CD14-positive monocyte (primary cell): ENCODE measurements at regions not wholly inside any gene's neighbourhood (a gene's known extent, or its start where the extent isn't known, plus 50 kb on each side); places are given as distances from the start of the nearest gene placed in this dataset.

Experiments
- DNase-seq, 3 donors: peaks; one replicate each; pipeline ENCODE4 v3.0.0-alpha.2; 2011 to 2022
- H2AFZ ChIP-seq: 2 replicates; pipeline ENCODE4 v1.6.0; 2012; ENCODE audit warnings: mild to moderate bottlenecking, low read depth, low read length, inconsistent platforms; ENCODE audit not compliant: insufficient read depth, poor library complexity, severe bottlenecking
- H3K27ac ChIP-seq, 2 donors: 1 replicate in 1 of 2; 2 replicates in 1 of 2; pipeline ENCODE4 v1.5.1; 2012 to 2013; ENCODE audit warnings: low read length in 2 of 2, control low read depth in 1 of 2, inconsistent platforms in 1 of 2, low read depth in 1 of 2, mild to moderate bottlenecking in 1 of 2
- H3K27me3 ChIP-seq, 2 donors: one replicate each; pipeline versions ENCODE4 v1.6.0 to v1.6.1; 2011 to 2013; ENCODE audit warnings: low read length in 2 of 2; ENCODE audit not compliant: control insufficient read depth in 2 of 2, insufficient read depth in 2 of 2
- H3K36me3 ChIP-seq, 2 donors: replicated peaks in 1 of 2; 1 replicate in 1 of 2; 2 replicates in 1 of 2; pipeline versions ENCODE4 v1.5.1 to v1.6.1; 2012 to 2013; ENCODE audit warnings: low read length in 2 of 2, control low read depth in 1 of 2, inconsistent platforms in 1 of 2, mild to moderate bottlenecking in 1 of 2; ENCODE audit not compliant: insufficient read depth in 2 of 2, control insufficient read depth in 1 of 2
- H3K4me1 ChIP-seq, 2 donors: 1 replicate in 1 of 2; 2 replicates in 1 of 2; pipeline versions ENCODE4 v1.5.1 to v1.6.1; 2012 to 2013; ENCODE audit warnings: low read length in 2 of 2, control low read depth in 1 of 2, inconsistent platforms in 1 of 2, mild to moderate bottlenecking in 1 of 2, moderate library complexity in 1 of 2; ENCODE audit not compliant: insufficient read depth in 2 of 2, control insufficient read depth in 1 of 2
- H3K4me2 ChIP-seq: replicated peaks from 2 replicates; pipeline ENCODE3; 2012; ENCODE audit warnings: low read length, moderate library complexity, mild to moderate bottlenecking; ENCODE audit not compliant: poor library complexity, severe bottlenecking; ENCODE audit errors: extremely low read depth
- H3K4me3 ChIP-seq, 3 experiments: fragments of 200-600 bp in 1 of 3; sonication (generic) in 1 of 3; replicated peaks in 1 of 3; 1 replicate in 2 of 3; 2 replicates in 1 of 3; pipeline ENCODE4 v1.5.1; 2011 to 2013; ENCODE audit warnings: low read length in 3 of 3, mild to moderate bottlenecking in 3 of 3, control low read depth in 2 of 3, low read depth in 2 of 3, inconsistent platforms in 1 of 3, moderate library complexity in 1 of 3
- H3K79me2 ChIP-seq: 2 replicates; pipeline ENCODE4 v1.6.0; 2012; ENCODE audit warnings: mild to moderate bottlenecking, control low read depth, inconsistent platforms, low read length, moderate library complexity; ENCODE audit not compliant: insufficient read depth
- H3K9ac ChIP-seq: 2 replicates; pipeline ENCODE4 v1.6.0; 2017; ENCODE audit warnings: low read length, mild to moderate bottlenecking; ENCODE audit not compliant: insufficient read depth, poor library complexity, severe bottlenecking
- H3K9me3 ChIP-seq, 2 donors: replicated peaks in 1 of 2; 1 replicate in 1 of 2; 2 replicates in 1 of 2; pipeline versions ENCODE4 v1.5.1 to v1.6.1; 2012 to 2013; ENCODE audit warnings: low read length in 2 of 2, control low read depth in 1 of 2; ENCODE audit not compliant: control insufficient read depth in 1 of 2, insufficient read depth in 1 of 2
- H4K20me1 ChIP-seq: 2 replicates; pipeline ENCODE4 v1.6.0; 2012; ENCODE audit warnings: mild to moderate bottlenecking, low read length, control low read depth, moderate library complexity; ENCODE audit not compliant: insufficient read depth
- H3K27ac Mint-ChIP-seq, 7 donors: one replicate each; pipeline ENCODE4 v1.8.0; 2020; ENCODE audit warnings: mild to moderate bottlenecking in 7 of 7, mixed read lengths in 7 of 7, moderate library complexity in 6 of 7, inconsistent platforms in 2 of 7
- H3K27me3 Mint-ChIP-seq, 3 donors: one replicate each; pipeline ENCODE4 v1.8.0; 2021 to 2022; ENCODE audit warnings: low read depth in 3 of 3, mild to moderate bottlenecking in 3 of 3, mixed read lengths in 3 of 3, moderate library complexity in 3 of 3, inconsistent platforms in 1 of 3
- H3K36me3 Mint-ChIP-seq, 2 donors: one replicate each; pipeline ENCODE4 v1.8.0; 2020; ENCODE audit warnings: mixed read lengths in 2 of 2, inconsistent platforms in 1 of 2, mild to moderate bottlenecking in 1 of 2
- H3K4me1 Mint-ChIP-seq: one replicate; pipeline ENCODE4 v1.8.0; 2020; ENCODE audit warnings: mild to moderate bottlenecking, mixed read lengths
- H3K4me3 Mint-ChIP-seq, 2 donors: one replicate each; pipeline ENCODE4 v1.8.0; 2020; ENCODE audit warnings: mild to moderate bottlenecking in 2 of 2, mixed read lengths in 2 of 2, moderate library complexity in 1 of 2
- H3K9me3 Mint-ChIP-seq, 7 donors: one replicate each; pipeline ENCODE4 v1.8.0; 2020 to 2022; ENCODE audit warnings: mixed read lengths in 7 of 7, mild to moderate bottlenecking in 6 of 7, moderate library complexity in 6 of 7, inconsistent platforms in 2 of 7
- WGBS: methylation state at CpG from one replicate; pipeline ENCODE4 v1.1.5; 2013; ENCODE audit warnings: missing lambda C conversion rate; ENCODE audit not compliant: insufficient coverage; 5-methylcytosine and 5-hydroxymethylcytosine counted together
- intact Hi-C, 2 donors: fragments of 100-400 bp; cut with micrococcal nuclease; formaldehyde crosslinking; loops; one replicate each; pipeline versions ENCODE4 v1.15.0 to v1.15.1; 2023
- TF ChIP-seq, protein P1 (sequence below): fragments of 200-600 bp; IDR thresholded peaks from one replicate; pipeline ENCODE4 v1.8.0; 2022; ENCODE audit warnings: antibody characterized with exemption, mild to moderate bottlenecking

GRCh38 chrX:138298268-138298667, 413.2 kb downstream of the FGF13 start:
- DNase-seq, result no peak

DNA sequence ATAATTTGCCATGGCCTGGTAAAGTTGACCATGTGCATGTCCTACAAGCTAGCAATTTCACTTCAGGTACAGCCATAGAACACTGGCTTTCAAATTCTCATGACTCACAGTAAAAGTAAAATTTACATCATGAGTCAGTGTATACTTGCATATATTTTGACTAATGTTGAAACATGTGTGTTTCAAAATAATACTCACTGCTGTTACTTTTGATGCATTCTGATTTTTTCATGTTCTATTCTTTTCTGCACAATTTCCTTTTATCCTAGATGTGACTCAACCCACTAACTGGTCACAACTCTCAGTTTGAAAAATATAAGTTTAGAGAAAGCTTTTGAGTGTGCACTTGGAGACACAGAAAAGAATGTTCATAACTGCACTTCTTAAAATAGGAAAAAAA, 365.7 kb downstream of the FGF13 start:
- H3K27me3 ChIP-seq, result no peaks in the 10 kb centered on the region
- no peak for DNase-seq
- no peaks in the 10 kb centered on the region for H3K9me3 ChIP-seq
- no peaks in the 10 kb centered on the region for H3K36me3 ChIP-seq
- no peak overlapping the region for H2AFZ ChIP-seq
- intact Hi-C loops, result no loop called here
- H4K20me1 ChIP-seq, result no peaks in the 10 kb centered on the region
- Mint-ChIP-seq H3K4me1 (no peaks in the 10 kb centered on the region), H3K36me3 (no peaks in the 10 kb centered on the region), H3K9me3 (peaks cover 0 to 3% (median 0%) of the 10 kb centered on the region in 7 donors), H3K27me3 (no peaks in the 10 kb centered on the region), H3K27ac (no peak overlapping the region), H3K4me3 (no peak overlapping the region)
- H3K4me3 ChIP-seq, result no peak overlapping the region
- no peak overlapping the region for H3K4me2 ChIP-seq
- H3K27ac ChIP-seq, result no peak overlapping the region
- H3K4me1 ChIP-seq, result no peaks in the 10 kb centered on the region
- H3K9ac ChIP-seq, result no peak overlapping the region
- TF ChIP-seq, protein P1, sequence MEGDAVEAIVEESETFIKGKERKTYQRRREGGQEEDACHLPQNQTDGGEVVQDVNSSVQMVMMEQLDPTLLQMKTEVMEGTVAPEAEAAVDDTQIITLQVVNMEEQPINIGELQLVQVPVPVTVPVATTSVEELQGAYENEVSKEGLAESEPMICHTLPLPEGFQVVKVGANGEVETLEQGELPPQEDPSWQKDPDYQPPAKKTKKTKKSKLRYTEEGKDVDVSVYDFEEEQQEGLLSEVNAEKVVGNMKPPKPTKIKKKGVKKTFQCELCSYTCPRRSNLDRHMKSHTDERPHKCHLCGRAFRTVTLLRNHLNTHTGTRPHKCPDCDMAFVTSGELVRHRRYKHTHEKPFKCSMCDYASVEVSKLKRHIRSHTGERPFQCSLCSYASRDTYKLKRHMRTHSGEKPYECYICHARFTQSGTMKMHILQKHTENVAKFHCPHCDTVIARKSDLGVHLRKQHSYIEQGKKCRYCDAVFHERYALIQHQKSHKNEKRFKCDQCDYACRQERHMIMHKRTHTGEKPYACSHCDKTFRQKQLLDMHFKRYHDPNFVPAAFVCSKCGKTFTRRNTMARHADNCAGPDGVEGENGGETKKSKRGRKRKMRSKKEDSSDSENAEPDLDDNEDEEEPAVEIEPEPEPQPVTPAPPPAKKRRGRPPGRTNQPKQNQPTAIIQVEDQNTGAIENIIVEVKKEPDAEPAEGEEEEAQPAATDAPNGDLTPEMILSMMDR, result no peak
- no peaks in the 10 kb centered on the region for H3K79me2 ChIP-seq

More at GRCh38 chrX:138298268-138298667, 413.2 kb downstream of the FGF13 start:
- H3K9me3 ChIP-seq, result no peaks in the 10 kb centered on the region
- H3K27ac ChIP-seq, result no peak overlapping the region
- no peak overlapping the region for H3K4me3 ChIP-seq
- H3K4me3 Mint-ChIP-seq, result no peak overlapping the region
- no peaks in the 10 kb centered on the region for H3K36me3 Mint-ChIP-seq
- H2AFZ ChIP-seq, result no peak overlapping the region
- H3K4me1 Mint-ChIP-seq, result no peaks in the 10 kb centered on the region
- no peaks in the 10 kb centered on the region for H3K4me1 ChIP-seq
- no peaks in the 10 kb centered on the region for H3K27me3 ChIP-seq
- TF ChIP-seq, protein P1, result no peak
- no CpG with 5 or more reads among the region's 3 CpGs for WGBS
- H3K79me2 ChIP-seq, result no peaks in the 10 kb centered on the region
- intact Hi-C loops, result no loop called here
- H3K27me3 Mint-ChIP-seq, result no peaks in the 10 kb centered on the region
- H3K36me3 ChIP-seq, result no peaks in the 10 kb centered on the region
- no peaks in the 10 kb centered on the region for H4K20me1 ChIP-seq
- H3K4me2 ChIP-seq, result no peak overlapping the region
- H3K9me3 Mint-ChIP-seq, result peaks cover 0 to 3% (median 0%) of the 10 kb centered on the region in 7 donors
- H3K27ac Mint-ChIP-seq, result no peak overlapping the region
- H3K9ac ChIP-seq, result no peak overlapping the region
